ENCODE measurements at regions not wholly inside any gene's neighbourhood (a gene's known extent, or its start where the extent isn't known, plus 50 kb on each side); places are given as distances from the start of the nearest gene placed in this dataset.

GRCh38 chrX:140848800-140849199, 139.2 kb downstream of the LINC00632 start:
- DNase-seq (ENCODE audit: low spot score): no peak

DNA sequence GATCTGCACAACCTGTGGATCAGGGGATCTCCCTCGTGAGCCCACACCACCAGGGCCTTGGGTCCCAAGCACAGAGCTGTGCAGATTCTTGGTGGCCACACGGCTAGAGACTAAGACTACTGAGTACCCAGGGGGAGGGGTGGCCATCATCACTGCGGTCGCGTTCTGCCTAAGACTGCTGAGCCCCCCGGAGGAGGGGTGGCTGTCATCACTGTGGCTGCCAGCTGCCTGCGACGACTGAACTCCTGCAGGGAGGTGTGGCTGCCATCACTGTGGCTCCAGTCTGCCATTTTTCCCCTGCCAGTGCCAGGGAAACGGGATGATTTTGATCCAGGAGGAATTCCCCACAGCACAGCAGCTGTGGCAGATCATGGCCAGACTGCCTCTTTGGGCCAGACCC, 141.7 kb upstream of the SPANXB1 start:
- no peak for DNase-seq (ENCODE audit: low spot score)

- no peak for DNase-seq (ENCODE audit: low spot score)
Measured at GRCh38 chrX:140866446-140866845, 135.9 kb upstream of the SPANXB1 start.

- DNase-seq (ENCODE audit: low spot score): no peak
Measured at GRCh38 chrX:140912606-140913005, 89.8 kb upstream of the SPANXB1 start.

GRCh38 chrX:140913802-140914501, 88.4 kb upstream of the SPANXB1 start:
- no peak for DNase-seq (ENCODE audit: low spot score)

DNA sequence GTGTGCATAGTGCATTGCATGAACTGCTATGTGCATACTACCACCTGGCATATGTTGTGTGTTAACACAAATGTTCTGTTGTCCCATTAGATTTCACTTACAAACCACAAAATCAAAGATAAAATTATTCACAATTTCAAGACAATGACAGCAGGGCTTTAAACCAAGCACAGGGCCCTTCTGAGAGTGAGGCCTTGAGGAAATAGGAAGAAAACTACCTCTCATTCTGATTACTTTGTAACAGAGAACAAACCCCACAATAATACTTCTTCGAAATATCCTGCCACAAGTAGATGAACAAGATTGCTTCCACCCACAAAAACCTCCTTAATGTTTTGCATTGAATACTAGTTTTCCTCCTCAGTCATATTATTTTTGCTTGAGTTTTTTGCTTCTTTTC, 85.5 kb upstream of the SPANXB1 start:
- no peak for DNase-seq (ENCODE audit: low spot score)

DNA sequence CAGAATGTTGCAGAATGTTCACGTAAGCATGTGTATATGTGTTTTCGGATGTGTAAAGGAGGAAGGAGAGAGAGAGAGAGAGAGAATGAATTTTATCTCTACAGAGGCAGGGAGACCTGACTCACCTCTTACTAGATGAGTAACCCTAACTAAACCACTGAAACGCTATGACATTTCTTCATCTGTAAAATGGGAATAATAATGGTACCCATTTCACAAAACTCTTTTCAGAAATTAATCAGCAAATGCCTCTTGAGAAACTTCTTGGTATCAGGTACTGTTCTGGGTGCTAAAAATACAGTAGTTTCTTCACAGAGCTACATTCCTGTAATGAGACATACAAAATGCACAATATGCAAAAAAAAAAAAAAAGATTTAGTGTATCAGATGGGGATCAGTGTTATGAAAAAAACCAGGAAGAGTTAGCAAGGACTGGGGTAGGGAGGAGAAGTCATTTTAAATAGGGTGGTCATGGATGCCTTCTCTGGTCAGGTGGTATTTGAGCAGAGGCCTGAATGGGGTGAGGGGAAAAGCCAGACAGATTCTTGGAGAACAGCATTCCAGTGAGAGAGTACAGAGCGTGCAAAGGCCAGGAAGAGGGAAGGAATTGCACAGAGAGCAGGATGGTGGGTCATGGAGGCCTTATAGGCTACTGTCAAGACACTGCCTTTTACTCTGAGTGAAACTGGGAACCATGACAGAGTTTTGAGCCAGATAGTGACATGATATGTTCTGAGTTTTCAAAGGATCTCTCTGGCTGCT, 84.9 kb upstream of the SPANXB1 start:
- no peak for DNase-seq (ENCODE audit: low spot score)

DNA sequence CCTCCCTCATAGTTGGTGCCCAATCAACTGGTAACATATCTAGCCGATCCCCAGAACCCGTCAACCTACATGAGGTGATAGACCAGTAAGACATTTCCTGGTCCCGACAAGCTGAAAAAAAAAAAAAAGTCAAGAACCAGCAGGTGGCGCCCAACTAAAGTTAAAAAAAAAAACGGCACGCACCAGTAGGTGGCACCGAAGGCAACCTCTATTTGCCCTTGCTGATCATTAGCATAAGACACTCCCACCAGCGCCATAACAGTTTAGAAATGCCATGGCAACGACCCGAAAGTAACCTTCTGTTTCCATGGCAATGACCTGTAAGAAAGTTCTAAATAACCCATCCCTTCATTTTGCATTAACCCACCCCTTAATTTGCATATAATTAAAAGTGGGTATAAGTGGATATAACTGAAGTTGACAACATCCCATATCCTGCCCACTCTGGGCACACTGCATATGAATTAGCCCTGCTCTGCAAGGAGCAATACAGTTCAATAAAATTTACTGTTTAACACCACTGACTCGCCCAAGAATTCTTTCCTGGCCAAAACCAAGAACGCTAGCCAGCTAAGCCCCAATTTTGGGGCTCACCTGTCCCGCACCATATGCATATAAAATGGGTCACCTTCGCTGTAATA, 83.9 kb upstream of the SPANXB1 start:
- peak; percentile 4 for DNase-seq (ENCODE audit: low spot score)

DNA sequence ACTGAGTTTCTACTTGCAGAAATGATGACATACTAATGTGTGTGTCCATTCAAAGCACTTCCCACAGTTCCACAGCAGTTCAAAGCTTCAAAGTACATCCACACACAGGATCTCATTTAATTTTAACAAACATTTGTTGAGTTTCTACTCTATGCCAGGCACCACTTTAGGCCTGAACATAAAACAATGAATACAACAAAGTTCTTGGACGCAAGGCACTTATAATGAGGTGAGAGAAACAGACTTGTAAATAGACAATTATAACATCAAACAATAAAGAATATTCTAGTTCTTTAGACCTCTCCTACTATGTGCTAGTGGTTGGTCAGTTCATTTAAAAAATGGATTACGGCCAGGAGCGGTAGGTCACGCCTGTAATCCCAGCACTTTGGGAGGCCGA, 82.0 kb upstream of the SPANXB1 start:
- no peak for DNase-seq (ENCODE audit: low spot score)

- no peak for DNase-seq (ENCODE audit: low spot score)
Measured at GRCh38 chrX:140923118-140923517, 79.3 kb upstream of the SPANXB1 start.

- DNase-seq (ENCODE audit: low spot score): no peak
Measured at GRCh38 chrX:140928739-140929138, 73.7 kb upstream of the SPANXB1 start.

GRCh38 chrX:140933016-140933415, 69.4 kb upstream of the SPANXB1 start:
- DNase-seq (ENCODE audit: low spot score): no peak

- no peak for DNase-seq (ENCODE audit: low spot score)
Measured at GRCh38 chrX:140933874-140934655, 68.3 kb upstream of the SPANXB1 start.

DNA sequence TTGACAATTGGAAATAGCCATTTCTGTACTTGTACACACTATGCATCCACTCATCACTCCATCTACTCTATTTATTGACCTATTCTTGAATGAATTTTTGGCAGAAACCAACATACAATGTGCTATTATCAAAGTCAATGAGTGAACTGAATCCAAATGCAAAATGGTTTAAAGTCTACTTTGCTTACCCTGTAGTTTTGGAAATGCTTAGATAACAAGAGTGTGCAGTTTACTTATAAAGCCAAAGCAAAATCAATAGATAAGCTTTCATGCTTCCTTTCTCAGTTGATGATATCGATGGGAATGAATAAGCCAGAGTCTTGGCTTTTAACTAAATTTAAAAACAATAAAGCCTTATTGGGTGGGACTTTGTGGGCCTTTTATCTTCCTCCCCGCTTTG, 58.9 kb upstream of the SPANXB1 start:
- DNase-seq (ENCODE audit: low spot score): no peak

DNA sequence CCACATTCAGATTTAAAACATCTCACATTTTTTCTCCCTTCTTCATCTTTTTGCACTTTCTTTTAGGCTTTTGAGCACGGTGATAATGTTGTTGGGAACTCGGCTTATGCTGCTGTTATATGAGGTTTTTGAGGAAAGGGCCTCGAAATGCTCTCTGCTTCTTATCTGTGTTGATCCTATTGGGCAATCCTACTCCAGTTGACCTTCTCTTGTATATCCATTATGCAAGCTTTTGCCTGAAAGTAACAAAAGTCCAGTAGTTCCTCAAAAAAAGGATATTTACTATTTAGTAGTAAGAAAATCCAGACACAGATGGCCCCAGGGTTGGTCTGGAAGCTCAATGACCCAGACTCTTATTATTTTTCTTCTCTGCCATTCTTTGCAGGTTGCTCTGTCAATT, 57.7 kb upstream of the SPANXB1 start:
- no peak for DNase-seq (ENCODE audit: low spot score)

- no peak for DNase-seq (ENCODE audit: low spot score)
Measured at GRCh38 chrX:140948827-140949226, 53.6 kb upstream of the SPANXB1 start.

- no peak for DNase-seq (ENCODE audit: low spot score)
Measured at GRCh38 chrX:140949233-140949632, 53.2 kb upstream of the SPANXB1 start.
